Large intestine (tissue), 3 donors: ENCODE measurements at regions not wholly inside any gene's neighbourhood (a gene's known extent, or its start where the extent isn't known, plus 50 kb on each side); places are given as distances from the start of the nearest gene placed in this dataset.

Experiments
- DNase-seq, 2 donors: peaks; one replicate each; pipeline versions ENCODE4 v3.0.0 to v3.0.0-alpha.2; 2013
- H3K27ac ChIP-seq: one replicate; pipeline ENCODE4 v1.5.1; 2013; ENCODE audit warnings: low read length
- H3K27me3 ChIP-seq: 2 replicates; pipeline ENCODE4 v1.6.1; 2013; ENCODE audit warnings: low read length; ENCODE audit not compliant: control insufficient read depth, insufficient read depth
- H3K36me3 ChIP-seq: 2 replicates; pipeline ENCODE4 v1.6.1; 2013; ENCODE audit warnings: low read length; ENCODE audit not compliant: control insufficient read depth, insufficient read depth
- H3K4me1 ChIP-seq: one replicate; pipeline ENCODE4 v1.6.1; 2013; ENCODE audit warnings: low read length; ENCODE audit not compliant: control insufficient read depth, insufficient read depth
- H3K4me3 ChIP-seq: one replicate; pipeline ENCODE4 v1.5.1; 2013; ENCODE audit warnings: low read length
- H3K9me3 ChIP-seq: one replicate; pipeline ENCODE4 v1.6.1; 2013; ENCODE audit warnings: mild to moderate bottlenecking, low read depth, low read length, moderate library complexity; ENCODE audit not compliant: control insufficient read depth
- WGBS: methylation state at CpG from one replicate; pipeline ENCODE4 v1.1.5; 2013; ENCODE audit warnings: low lambda C conversion rate; ENCODE audit not compliant: insufficient coverage; 5-methylcytosine and 5-hydroxymethylcytosine counted together

DNA sequence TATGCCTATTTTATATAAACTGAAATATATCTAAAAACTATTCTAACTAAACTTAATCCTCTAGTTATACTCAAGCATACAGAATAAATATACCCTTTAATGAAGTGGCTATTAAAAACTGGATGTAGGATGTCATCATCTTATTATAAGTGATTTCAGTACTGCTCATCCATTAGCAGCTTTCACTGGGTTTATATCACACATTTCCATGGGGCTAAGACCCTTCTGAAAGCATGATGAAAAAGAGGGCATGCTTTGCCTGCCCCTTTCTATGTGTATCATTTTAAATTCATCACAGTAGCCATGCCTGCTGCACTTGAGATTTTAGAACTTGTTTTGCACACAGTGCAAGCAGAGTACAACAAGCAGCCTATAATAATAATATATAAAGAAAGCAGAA is 477.5 kb downstream of the SLITRK6 start:
- H3K27ac ChIP-seq: no peak overlapping the region
- DNase-seq: no peak
- H3K4me1 ChIP-seq: no peaks in the 10 kb centered on the region
- no peaks in the 10 kb centered on the region for H3K27me3 ChIP-seq
- H3K4me3 ChIP-seq: no peak overlapping the region
- no peaks in the 10 kb centered on the region for H3K9me3 ChIP-seq
- no peaks in the 10 kb centered on the region for H3K36me3 ChIP-seq

DNA sequence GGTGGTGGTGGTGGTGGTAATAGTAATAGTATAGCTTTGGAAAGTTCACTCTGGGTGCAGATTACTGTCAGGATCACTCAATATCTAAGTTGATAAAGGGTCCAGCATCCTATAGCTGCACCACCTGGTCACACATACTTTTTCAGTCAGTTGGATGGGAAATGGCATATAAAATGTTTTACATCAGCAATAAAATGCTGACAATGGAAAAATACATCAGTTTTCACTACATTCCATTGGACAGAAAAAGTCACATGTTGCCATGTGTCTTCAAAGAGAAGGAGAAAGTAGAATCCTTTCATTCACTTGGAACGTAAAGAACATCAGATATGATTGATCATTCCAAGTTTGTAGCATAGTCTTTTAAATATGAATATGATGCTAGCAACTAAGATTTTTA is 481.4 kb downstream of the SLITRK6 start:
- WGBS: 90% methylated on average over 1 of the region's 1 CpG

GRCh38 chr13:85316506-85317025 is 482.7 kb downstream of the SLITRK6 start:
- no peak for DNase-seq
- no peak overlapping the region for H3K27ac ChIP-seq
- H3K4me1 ChIP-seq: no peaks in the 10 kb centered on the region
- H3K4me3 ChIP-seq: no peak overlapping the region
- H3K9me3 ChIP-seq: no peaks in the 10 kb centered on the region
- H3K36me3 ChIP-seq: no peaks in the 10 kb centered on the region
- WGBS: 83% methylated on average over 5 of the region's 6 CpGs
- no peaks in the 10 kb centered on the region for H3K27me3 ChIP-seq

More for the DNA sequence above, 481.4 kb downstream of the SLITRK6 start:
- H3K36me3 ChIP-seq: no peaks in the 10 kb centered on the region
- H3K9me3 ChIP-seq: no peaks in the 10 kb centered on the region
- no peaks in the 10 kb centered on the region for H3K4me1 ChIP-seq
- H3K4me3 ChIP-seq: no peak overlapping the region
- no peaks in the 10 kb centered on the region for H3K27me3 ChIP-seq
- DNase-seq: no peak
- H3K27ac ChIP-seq: no peak overlapping the region

- Histone ChIP-seq H3K4me1 (no peaks in the 10 kb centered on the region), H3K36me3 (no peaks in the 10 kb centered on the region), H3K9me3 (no peaks in the 10 kb centered on the region), H3K27me3 (no peaks in the 10 kb centered on the region), H3K4me3 (no peak overlapping the region), H3K27ac (no peak overlapping the region)
- WGBS: 50% methylated on average over 1 of the region's 2 CpGs
- DNase-seq: no peak
These were observed 484.5 kb downstream of the SLITRK6 start for GRCh38 chr13:85314686-85315085.

DNA sequence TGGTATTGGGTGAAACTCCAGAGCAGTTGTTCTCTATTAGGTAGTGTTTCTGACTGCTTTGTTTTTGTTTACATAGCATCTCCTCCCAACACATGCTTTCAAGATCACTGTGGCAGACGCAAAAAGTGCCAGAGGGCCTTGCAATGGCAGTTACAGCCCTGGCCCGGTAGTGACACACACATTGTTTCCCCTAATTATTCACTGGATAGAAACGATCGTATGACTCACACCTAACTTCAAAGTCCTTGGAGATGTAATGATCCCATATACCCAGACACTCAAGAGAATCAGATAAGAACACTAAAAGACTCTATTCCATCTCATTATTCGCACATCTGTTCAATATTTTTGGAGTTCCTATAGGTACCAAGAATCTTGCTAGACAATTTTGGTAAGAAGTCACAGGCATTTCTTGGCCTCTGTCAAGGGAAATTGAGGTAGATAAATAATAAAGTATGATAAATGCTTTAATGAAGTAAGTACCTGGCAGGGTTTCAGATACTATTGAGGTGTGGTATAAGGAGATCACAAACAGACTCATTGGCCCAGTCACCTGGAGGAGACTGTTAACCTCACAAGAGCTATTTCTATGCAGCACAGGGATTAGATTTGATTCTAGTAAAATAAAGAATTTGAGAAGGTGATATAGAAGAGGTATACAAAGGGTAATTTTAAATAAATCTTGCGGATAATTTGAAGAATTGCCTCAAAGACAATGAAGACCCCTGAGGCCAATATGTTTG is 485.3 kb downstream of the SLITRK6 start:
- H3K9me3 ChIP-seq: no peaks in the 10 kb centered on the region
- WGBS: 67% methylated on average over 4 of the region's 6 CpGs
- H3K4me3 ChIP-seq: no peak overlapping the region
- no peaks in the 10 kb centered on the region for H3K36me3 ChIP-seq
- H3K27ac ChIP-seq: no peak overlapping the region
- DNase-seq: no peak
- H3K27me3 ChIP-seq: no peaks in the 10 kb centered on the region
- H3K4me1 ChIP-seq: no peaks in the 10 kb centered on the region

DNA sequence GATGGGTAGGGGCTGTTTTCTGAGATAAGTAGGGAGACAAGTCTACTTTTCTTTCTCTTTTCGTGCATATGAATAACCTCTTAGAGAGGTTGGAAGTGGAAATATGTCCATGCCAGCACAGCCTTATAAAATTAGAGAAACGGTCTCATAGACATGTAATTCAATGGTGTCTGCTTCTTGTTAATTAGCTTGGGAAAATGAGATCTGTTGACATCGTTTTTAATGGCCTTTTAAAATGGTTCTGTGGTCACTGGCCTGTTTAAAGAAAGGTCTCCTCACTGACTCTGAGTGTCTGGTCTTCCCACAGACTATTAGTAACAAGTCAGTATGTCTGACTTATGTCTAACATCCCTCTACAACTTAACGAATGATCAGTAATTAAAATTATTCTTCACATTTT is 487.1 kb downstream of the SLITRK6 start:
- no CpG with 5 or more reads among the region's 4 CpGs for WGBS

GRCh38 chr13:85303630-85304029 is 495.6 kb downstream of the SLITRK6 start:
- 100% methylated on average over 1 of the region's 4 CpGs for WGBS
- Histone ChIP-seq H3K9me3 (no peaks in the 10 kb centered on the region), H3K4me1 (no peaks in the 10 kb centered on the region), H3K27me3 (no peaks in the 10 kb centered on the region), H3K4me3 (no peak overlapping the region), H3K27ac (no peak overlapping the region), H3K36me3 (no peaks in the 10 kb centered on the region)
- no peak for DNase-seq

More for the DNA sequence above, 487.1 kb downstream of the SLITRK6 start:
- Histone ChIP-seq H3K36me3 (no peaks in the 10 kb centered on the region), H3K27ac (no peak overlapping the region), H3K4me3 (no peak overlapping the region), H3K9me3 (no peaks in the 10 kb centered on the region), H3K27me3 (no peaks in the 10 kb centered on the region), H3K4me1 (no peaks in the 10 kb centered on the region)
- no peak for DNase-seq

DNA sequence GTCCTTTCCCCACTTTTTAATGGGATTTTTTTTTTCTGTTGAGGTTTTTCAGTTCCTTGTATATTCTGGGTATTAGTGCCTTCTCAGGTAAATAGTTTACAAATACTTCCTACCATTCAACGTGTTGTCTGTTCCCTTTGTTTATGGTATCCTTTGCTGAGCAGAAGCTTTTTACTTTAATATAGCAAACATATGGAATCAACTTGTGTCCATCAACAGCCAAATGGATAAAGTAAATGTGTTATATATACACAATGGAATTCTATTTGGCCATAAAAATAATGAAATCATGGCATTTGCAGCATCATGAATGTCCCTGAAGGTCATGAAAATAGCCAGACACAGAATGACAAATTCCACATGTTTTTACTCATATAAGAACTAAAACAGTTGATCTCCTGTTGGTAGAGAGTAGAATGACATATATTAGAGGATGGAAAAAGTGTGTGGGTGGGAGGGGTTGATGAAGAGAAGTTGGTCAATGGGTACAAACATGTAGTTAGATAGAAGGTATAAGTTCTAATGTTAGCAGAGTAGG is 500.8 kb downstream of the SLITRK6 start:
- Histone ChIP-seq H3K4me3 (no peak overlapping the region), H3K27ac (no peak overlapping the region), H3K27me3 (no peaks in the 10 kb centered on the region), H3K36me3 (no peaks in the 10 kb centered on the region), H3K4me1 (no peaks in the 10 kb centered on the region), H3K9me3 (no peaks in the 10 kb centered on the region)
- DNase-seq: no peak
- 73% methylated on average over 1 of the region's 1 CpG for WGBS

DNA sequence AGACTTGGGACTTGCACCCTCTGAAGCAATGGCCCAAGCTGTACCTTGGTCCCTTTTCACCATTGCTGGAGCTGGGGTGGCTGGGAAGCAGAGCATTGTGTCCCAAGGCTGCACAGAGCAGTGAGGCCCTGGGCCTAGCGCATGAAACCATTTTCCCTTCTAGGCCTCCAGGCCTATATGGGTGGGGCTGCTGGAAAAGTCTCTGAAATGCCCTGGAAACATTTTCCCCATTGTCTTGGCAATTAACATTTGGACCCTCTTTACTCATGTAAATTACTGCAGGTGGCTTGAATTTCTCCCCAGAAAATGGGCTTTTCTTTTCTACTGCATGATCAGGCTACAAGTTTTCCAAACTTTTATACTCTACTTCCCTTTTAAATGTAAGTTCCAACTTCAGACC is 510.5 kb downstream of the SLITRK6 start:
- Histone ChIP-seq H3K9me3 (no peaks in the 10 kb centered on the region), H3K4me3 (no peak overlapping the region), H3K36me3 (no peaks in the 10 kb centered on the region), H3K27me3 (no peaks in the 10 kb centered on the region), H3K27ac (no peak overlapping the region), H3K4me1 (no peaks in the 10 kb centered on the region)
- DNase-seq: no peak
- no CpG with 5 or more reads among the region's 1 CpG for whole genome bisulfite sequencing

DNA sequence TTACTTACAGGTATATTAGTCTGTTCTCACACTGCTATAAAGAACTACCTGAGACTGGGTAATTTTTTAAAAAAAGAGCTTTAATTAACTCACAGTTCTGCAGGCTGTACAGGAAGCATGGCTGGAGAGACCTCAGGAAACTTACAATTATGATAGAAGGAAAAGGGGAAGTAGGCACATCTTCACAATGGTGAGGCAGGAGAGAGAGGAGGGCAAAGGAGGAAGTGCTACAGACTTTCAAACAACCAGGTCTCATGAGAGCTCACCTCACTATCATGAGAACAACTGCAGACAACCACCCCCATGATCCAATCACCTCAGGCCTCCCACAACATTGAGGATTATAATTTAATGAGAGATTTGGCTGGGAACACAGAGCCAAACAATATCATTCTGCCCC is 511.7 kb downstream of the SLITRK6 start:
- no peak for DNase-seq
- Histone ChIP-seq H3K9me3 (no peaks in the 10 kb centered on the region), H3K27me3 (no peaks in the 10 kb centered on the region), H3K4me1 (no peaks in the 10 kb centered on the region), H3K4me3 (no peak overlapping the region), H3K36me3 (no peaks in the 10 kb centered on the region), H3K27ac (no peak overlapping the region)

DNA sequence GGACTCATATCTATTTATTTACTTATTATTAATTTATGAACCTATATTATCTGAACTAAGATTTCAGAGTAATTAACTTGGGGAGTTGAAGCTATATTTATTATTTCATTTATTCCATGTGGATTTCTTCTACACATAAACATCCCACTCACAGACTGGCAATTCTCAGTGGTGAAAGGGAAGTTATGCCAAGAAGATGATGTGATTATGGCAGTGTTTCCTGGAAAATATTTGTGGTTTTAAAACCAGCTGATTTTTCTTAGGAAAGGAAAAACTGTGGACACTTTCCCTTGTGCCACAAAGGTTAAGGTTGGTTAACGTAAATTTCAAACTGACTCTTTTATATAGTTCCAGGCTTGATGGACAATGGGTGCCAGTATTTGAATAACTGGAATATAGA is 513.1 kb downstream of the SLITRK6 start:
- H3K4me1 ChIP-seq: no peaks in the 10 kb centered on the region
- H3K27ac ChIP-seq: no peak overlapping the region
- no CpG with 5 or more reads among the region's 1 CpG for WGBS
- DNase-seq: no peak
- no peak overlapping the region for H3K4me3 ChIP-seq
- no peaks in the 10 kb centered on the region for H3K36me3 ChIP-seq
- no peaks in the 10 kb centered on the region for H3K9me3 ChIP-seq
- H3K27me3 ChIP-seq: no peaks in the 10 kb centered on the region
